Right lobe of liver (tissue), 6 donors: ENCODE measurements at regions not wholly inside any gene's neighbourhood (a gene's known extent, or its start where the extent isn't known, plus 50 kb on each side); places are given as distances from the start of the nearest gene placed in this dataset.

Experiments
- ATAC-seq, 4 donors: fragments of 200-7000 bp; cut with Tn5 transposase; one replicate each; pipeline ENCODE4 v1.9.1; 2020; ENCODE audit warnings: mild to moderate bottlenecking in 4 of 4, moderate library complexity in 4 of 4
- DNase-seq, 3 donors: peaks; one replicate each; pipeline ENCODE4 v3.0.0-alpha.2; 2020
- H3K27ac ChIP-seq, 3 donors: fragments of 200-600 bp; one replicate each; pipeline ENCODE4 v1.8.0; 2022
- H3K27me3 ChIP-seq, 2 donors: fragments of 200-600 bp; one replicate each; pipeline ENCODE4 v1.8.0; 2022
- H3K36me3 ChIP-seq, 4 donors: fragments of 200-600 bp; sonication (generic) in 1 of 4; one replicate each; pipeline versions ENCODE4 v1.5.1 to v1.8.0; 2017 to 2022; ENCODE audit warnings: control low read depth in 1 of 4
- H3K4me1 ChIP-seq, 4 donors: fragments of 200-600 bp; sonication (generic) in 1 of 4; one replicate each; pipeline versions ENCODE4 v1.5.1 to v1.8.0; 2017 to 2022; ENCODE audit warnings: control low read depth in 1 of 4
- H3K4me3 ChIP-seq, 3 donors: fragments of 200-600 bp; one replicate each; pipeline ENCODE4 v1.8.0; 2022
- H3K9me3 ChIP-seq, 4 donors: fragments of 200-600 bp; sonication (generic) in 1 of 4; one replicate each; pipeline versions ENCODE4 v1.5.1 to v1.8.0; 2017 to 2022; ENCODE audit warnings: control low read depth in 1 of 4
- POLR2A ChIP-seq: fragments of 450-650 bp; IDR thresholded peaks from one replicate; pipeline ENCODE4 v1.6.1; 2017; ENCODE audit warnings: antibody characterized with exemption, mild to moderate bottlenecking
- WGBS: methylation state at CpG from one replicate; pipeline ENCODE4 v1.1.6; 2018; ENCODE audit warnings: low coverage, low lambda C conversion rate; ENCODE audit not compliant: insufficient coverage; ENCODE audit errors: missing lambda C conversion rate; 5-methylcytosine and 5-hydroxymethylcytosine counted together
- intact Hi-C, 2 donors: fragments of 100-400 bp; cut with DNase I; formaldehyde crosslinking; loops; one replicate each; pipeline versions ENCODE4 v1.11.2 to v1.14.1; 2022
- TF ChIP-seq, protein P1 (sequence below), 4 donors: fragments of 200-600 bp in 3 of 4; fragments of 450-650 bp in 1 of 4; IDR thresholded peaks; one replicate each; pipeline versions ENCODE4 v1.5.1 to v1.8.0; 2016 to 2022; ENCODE audit warnings: antibody characterized with exemption in 4 of 4, mild to moderate bottlenecking in 2 of 4
- donor health status: DM: no; HTN: yes; CAD: no.
- donor health status: DM: no; HTN: no; CAD: no.
- donor health status: DM: no; HTN: no; CAD: no.
- donor health status: DM: no; HTN: yes; CAD: no.
- donor health status: DM: no; HTN: yes; CAD: no.

- ATAC-seq (no peak), DNase-seq (no peak)
- Histone ChIP-seq H3K9me3 (no peaks in the 10 kb centered on the region), H3K36me3 (no peaks in the 10 kb centered on the region), H3K27me3 (no peaks in the 10 kb centered on the region), H3K4me3 (no peak overlapping the region), H3K27ac (no peak overlapping the region), H3K4me1 (no peaks in the 10 kb centered on the region)
- WGBS, result 65% methylated on average over 1 of the region's 1 CpG
- intact Hi-C loops, result no loop called here
- TF ChIP-seq, protein P1, sequence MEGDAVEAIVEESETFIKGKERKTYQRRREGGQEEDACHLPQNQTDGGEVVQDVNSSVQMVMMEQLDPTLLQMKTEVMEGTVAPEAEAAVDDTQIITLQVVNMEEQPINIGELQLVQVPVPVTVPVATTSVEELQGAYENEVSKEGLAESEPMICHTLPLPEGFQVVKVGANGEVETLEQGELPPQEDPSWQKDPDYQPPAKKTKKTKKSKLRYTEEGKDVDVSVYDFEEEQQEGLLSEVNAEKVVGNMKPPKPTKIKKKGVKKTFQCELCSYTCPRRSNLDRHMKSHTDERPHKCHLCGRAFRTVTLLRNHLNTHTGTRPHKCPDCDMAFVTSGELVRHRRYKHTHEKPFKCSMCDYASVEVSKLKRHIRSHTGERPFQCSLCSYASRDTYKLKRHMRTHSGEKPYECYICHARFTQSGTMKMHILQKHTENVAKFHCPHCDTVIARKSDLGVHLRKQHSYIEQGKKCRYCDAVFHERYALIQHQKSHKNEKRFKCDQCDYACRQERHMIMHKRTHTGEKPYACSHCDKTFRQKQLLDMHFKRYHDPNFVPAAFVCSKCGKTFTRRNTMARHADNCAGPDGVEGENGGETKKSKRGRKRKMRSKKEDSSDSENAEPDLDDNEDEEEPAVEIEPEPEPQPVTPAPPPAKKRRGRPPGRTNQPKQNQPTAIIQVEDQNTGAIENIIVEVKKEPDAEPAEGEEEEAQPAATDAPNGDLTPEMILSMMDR (IDR thresholded peaks at IDR 0.05), result no peak
- no peak for TF ChIP-seq POLR2A
Measured at GRCh38 chr4:62656006-62656405, 1455.9 kb downstream of the ADGRL3 start.

GRCh38 chr4:62644372-62644771 lies 1444.2 kb downstream of the ADGRL3 start:
- Histone ChIP-seq H3K4me3 (no peak overlapping the region), H3K9me3 (no peaks in the 10 kb centered on the region), H3K27ac (no peak overlapping the region), H3K27me3 (no peaks in the 10 kb centered on the region), H3K36me3 (no peaks in the 10 kb centered on the region), H3K4me1 (no peaks in the 10 kb centered on the region)
- TF ChIP-seq, protein P1 (IDR thresholded peaks at IDR 0.05), result peak; percentile 6 to 20 (median 18)
- TF ChIP-seq POLR2A, result no peak
- DNase-seq, result no peak
- ATAC-seq, result peak; percentile 27 to 47 (median 44)
- intact Hi-C loops, result no loop called here
- 12% methylated on average over 3 of the region's 3 CpGs for WGBS

GRCh38 chr4:62640296-62640695 lies 1440.2 kb downstream of the ADGRL3 start:
- ATAC-seq, result no peak

GRCh38 chr4:62627671-62628070 lies 1427.5 kb downstream of the ADGRL3 start:
- TF ChIP-seq POLR2A, result no peak
- TF ChIP-seq, protein P1 (IDR thresholded peaks at IDR 0.05), result no peak
- H3K27ac ChIP-seq, result no peak overlapping the region
- 46% methylated on average over 2 of the region's 2 CpGs for WGBS
- H3K36me3 ChIP-seq, result no peaks in the 10 kb centered on the region
- no peak for DNase-seq
- intact Hi-C loops, result no loop called here
- H3K9me3 ChIP-seq, result no peaks in the 10 kb centered on the region
- no peak for ATAC-seq
- H3K4me3 ChIP-seq, result no peak overlapping the region
- H3K4me1 ChIP-seq, result no peaks in the 10 kb centered on the region
- H3K27me3 ChIP-seq, result no peaks in the 10 kb centered on the region

More at GRCh38 chr4:62640296-62640695, 1440.2 kb downstream of the ADGRL3 start:
- intact Hi-C loops, result no loop called here
- Histone ChIP-seq H3K4me1 (no peaks in the 10 kb centered on the region), H3K9me3 (no peaks in the 10 kb centered on the region), H3K27me3 (no peaks in the 10 kb centered on the region), H3K27ac (no peak overlapping the region), H3K4me3 (no peak overlapping the region), H3K36me3 (no peaks in the 10 kb centered on the region)
- no peak for DNase-seq
- WGBS, result 45% methylated on average over 2 of the region's 2 CpGs
- TF ChIP-seq POLR2A, result no peak
- TF ChIP-seq, protein P1 (IDR thresholded peaks at IDR 0.05), result no peak

GRCh38 chr4:62627141-62627540 lies 1427.0 kb downstream of the ADGRL3 start:
- no peaks in the 10 kb centered on the region for H3K4me1 ChIP-seq
- no peaks in the 10 kb centered on the region for H3K9me3 ChIP-seq
- no peak for ATAC-seq
- H3K27me3 ChIP-seq, result no peaks in the 10 kb centered on the region
- TF ChIP-seq, protein P1 (IDR thresholded peaks at IDR 0.05), result no peak
- no peak for TF ChIP-seq POLR2A
- no peaks in the 10 kb centered on the region for H3K36me3 ChIP-seq
- H3K27ac ChIP-seq, result no peak overlapping the region
- intact Hi-C loops, result no loop called here
- 46% methylated on average over 3 of the region's 3 CpGs for WGBS
- DNase-seq, result no peak
- no peak overlapping the region for H3K4me3 ChIP-seq
